ENCODE measurements at regions not wholly inside any gene's neighbourhood (a gene's known extent, or its start where the extent isn't known, plus 50 kb on each side); places are given as distances from the start of the nearest gene placed in this dataset.
A peak's percentile ranks its signal among the peaks of the same experiment; 100 is the strongest.

DNA sequence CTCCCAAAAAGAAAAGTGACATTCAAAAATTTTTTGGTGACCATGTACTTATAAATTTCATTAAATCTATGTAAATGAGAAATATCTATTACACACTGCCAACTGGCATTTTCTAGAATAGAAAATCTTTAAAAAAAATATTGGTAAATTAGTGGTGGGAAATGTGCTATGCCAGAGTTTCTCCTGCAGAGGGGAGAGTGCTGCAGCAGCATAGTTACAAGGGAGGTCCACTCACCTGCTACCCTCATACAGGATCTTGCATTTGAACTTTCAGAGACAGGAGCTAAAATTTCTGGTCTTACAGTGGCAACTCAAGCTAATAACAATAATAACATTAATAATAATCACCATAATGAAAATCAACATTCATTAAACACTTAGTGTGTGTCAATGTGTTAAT is 459.6 kb downstream of the NSUN3 start:
- TF ChIP-seq, protein P1, sequence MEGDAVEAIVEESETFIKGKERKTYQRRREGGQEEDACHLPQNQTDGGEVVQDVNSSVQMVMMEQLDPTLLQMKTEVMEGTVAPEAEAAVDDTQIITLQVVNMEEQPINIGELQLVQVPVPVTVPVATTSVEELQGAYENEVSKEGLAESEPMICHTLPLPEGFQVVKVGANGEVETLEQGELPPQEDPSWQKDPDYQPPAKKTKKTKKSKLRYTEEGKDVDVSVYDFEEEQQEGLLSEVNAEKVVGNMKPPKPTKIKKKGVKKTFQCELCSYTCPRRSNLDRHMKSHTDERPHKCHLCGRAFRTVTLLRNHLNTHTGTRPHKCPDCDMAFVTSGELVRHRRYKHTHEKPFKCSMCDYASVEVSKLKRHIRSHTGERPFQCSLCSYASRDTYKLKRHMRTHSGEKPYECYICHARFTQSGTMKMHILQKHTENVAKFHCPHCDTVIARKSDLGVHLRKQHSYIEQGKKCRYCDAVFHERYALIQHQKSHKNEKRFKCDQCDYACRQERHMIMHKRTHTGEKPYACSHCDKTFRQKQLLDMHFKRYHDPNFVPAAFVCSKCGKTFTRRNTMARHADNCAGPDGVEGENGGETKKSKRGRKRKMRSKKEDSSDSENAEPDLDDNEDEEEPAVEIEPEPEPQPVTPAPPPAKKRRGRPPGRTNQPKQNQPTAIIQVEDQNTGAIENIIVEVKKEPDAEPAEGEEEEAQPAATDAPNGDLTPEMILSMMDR (IDR thresholded peaks at IDR 0.05; ENCODE audit: low read depth, low read length), result peak; percentile 36; the same call in 1 of the 2 replicates
- H3K27me3 ChIP-seq (ENCODE audit: insufficient read depth, low read depth, severe bottlenecking), result peaks cover 8% of the 10 kb centered on the region
- H3K9me3 ChIP-seq (ENCODE audit: severe bottlenecking), result no peaks in the 10 kb centered on the region
- no peak overlapping the region for H3K4me3 ChIP-seq (ENCODE audit: low read depth, low read length)
- no peaks in the 10 kb centered on the region for H3K36me3 ChIP-seq
- no peak for DNase-seq
- no peak overlapping the region for H3K27ac ChIP-seq

DNA sequence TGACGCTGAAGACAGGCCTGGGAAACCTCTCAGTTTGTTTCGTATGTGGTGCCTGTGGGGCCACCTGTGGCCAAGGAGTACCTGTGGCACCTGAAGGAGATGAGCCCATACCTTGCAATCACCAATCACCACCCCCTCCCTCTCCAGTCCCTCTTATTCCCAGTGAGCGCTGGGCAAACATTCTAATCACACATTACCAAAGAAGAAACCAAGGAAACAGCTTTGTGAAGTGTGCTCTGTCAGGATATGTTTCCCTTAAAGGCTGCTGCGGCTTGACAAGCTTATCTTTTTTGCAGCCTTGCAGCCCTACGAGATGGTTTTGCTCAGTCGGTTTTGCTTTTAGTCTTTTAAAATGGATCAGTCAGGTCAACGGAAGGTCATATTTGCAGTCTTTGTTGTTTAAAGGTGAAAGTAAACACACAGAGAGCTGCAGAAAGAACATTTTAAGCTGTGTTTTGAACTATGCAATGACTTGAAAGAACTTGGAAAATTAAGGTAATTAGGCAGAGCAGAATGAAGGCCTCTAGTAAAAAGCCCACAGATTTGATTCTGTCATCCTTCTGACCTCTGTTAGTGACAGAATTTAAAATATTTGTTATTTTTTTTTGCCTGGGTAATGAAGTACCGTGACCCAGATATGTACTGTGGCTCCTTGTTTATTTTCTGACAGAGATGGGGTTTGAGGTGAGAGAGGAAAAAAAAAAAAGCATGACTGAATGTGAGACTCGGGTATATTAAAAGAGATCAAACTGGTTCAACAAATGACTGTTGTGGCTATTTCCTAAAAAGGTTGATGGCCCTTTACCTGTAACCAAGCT is 461.4 kb downstream of the NSUN3 start:
- TF ChIP-seq, protein P1 (IDR thresholded peaks at IDR 0.05; ENCODE audit: low read depth, low read length), result no peak
- Histone ChIP-seq H3K36me3 (no peaks in the 10 kb centered on the region), H3K4me3 (ENCODE audit: low read depth, low read length) (no peak overlapping the region), H3K27ac (no peak overlapping the region), H3K27me3 (ENCODE audit: insufficient read depth, low read depth, severe bottlenecking) (peaks cover 3% of the 10 kb centered on the region), H3K9me3 (ENCODE audit: severe bottlenecking) (no peaks in the 10 kb centered on the region)
- DNase-seq, result no peak

DNA sequence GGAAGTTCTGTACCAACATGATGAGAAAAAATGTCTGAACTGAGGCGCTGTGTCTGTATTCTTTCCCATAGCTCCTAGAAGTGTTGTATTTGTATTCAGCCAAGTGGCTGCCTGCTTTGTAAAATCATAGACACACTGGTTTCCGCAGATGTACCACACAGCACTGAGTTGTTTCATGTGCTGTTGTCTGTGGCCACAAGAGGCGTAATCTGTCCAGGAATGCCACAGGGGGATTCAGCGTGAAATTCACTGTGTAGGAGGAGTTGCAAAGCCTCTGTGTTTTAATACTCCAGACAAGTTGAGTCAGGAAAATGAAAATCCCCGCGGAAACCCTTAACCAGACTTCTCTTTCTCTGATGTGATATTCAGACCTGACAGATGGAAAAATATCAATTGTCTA is 462.2 kb downstream of the NSUN3 start:
- H3K9me3 ChIP-seq (ENCODE audit: severe bottlenecking), result no peaks in the 10 kb centered on the region
- DNase-seq, result peak; percentile 45
- TF ChIP-seq, protein P1 (IDR thresholded peaks at IDR 0.05; ENCODE audit: low read depth, low read length), result peak; percentile 74

DNA sequence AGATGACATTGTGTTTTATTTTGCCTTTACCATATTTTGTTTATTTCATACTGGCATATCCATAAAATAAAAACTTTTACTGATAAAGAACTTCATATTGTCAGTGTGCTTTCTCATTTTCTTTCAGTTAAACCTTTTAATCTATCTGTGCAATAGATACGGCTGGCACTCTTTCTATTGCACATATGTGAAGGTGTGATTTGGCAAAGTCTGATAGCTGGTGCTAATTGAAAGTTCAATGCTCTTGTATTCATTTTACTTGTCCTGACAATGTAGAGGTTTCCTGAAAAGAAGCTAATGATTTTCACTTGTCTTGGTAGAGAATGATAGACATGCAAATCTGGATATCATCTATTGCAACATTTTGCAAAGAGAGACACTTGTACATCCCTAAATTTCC is 467.0 kb downstream of the NSUN3 start:
- no peak for DNase-seq

More for the DNA sequence above, 462.2 kb downstream of the NSUN3 start:
- no peaks in the 10 kb centered on the region for H3K36me3 ChIP-seq
- peaks cover 3% of the 10 kb centered on the region for H3K27me3 ChIP-seq (ENCODE audit: insufficient read depth, low read depth, severe bottlenecking)
- H3K27ac ChIP-seq, result no peak overlapping the region
- no peak overlapping the region for H3K4me3 ChIP-seq (ENCODE audit: low read depth, low read length)

DNA sequence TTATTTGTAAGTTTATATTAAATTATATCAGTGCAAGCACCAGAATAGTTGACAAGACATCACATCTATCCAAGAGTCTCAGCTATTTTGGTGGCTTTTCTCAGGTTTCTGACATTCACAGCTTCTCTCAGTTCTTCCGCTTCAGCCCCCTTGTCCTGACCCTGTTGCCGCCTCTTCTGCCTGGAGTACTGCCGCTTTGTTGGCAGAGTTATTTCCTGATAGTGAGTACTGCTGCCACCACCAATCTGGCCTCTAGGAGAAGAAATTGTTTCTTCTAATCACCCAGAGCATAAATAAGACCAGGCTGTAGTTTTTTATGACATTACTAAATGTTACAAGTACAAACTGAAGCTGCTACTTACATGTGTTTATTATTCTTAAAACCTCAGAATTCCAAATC is 470.1 kb downstream of the NSUN3 start:
- TF ChIP-seq, protein P1 (IDR thresholded peaks at IDR 0.05; ENCODE audit: low read depth, low read length), result no peak
- Histone ChIP-seq H3K27me3 (ENCODE audit: insufficient read depth, low read depth, severe bottlenecking) (no peaks in the 10 kb centered on the region), H3K36me3 (no peaks in the 10 kb centered on the region), H3K4me3 (ENCODE audit: low read depth, low read length) (no peak overlapping the region), H3K9me3 (ENCODE audit: severe bottlenecking) (no peaks in the 10 kb centered on the region), H3K27ac (no peak overlapping the region)
- no peak for DNase-seq

More for the DNA sequence above, 467.0 kb downstream of the NSUN3 start:
- no peak overlapping the region for H3K27ac ChIP-seq
- peaks cover 3% of the 10 kb centered on the region for H3K27me3 ChIP-seq (ENCODE audit: insufficient read depth, low read depth, severe bottlenecking)
- H3K36me3 ChIP-seq, result no peaks in the 10 kb centered on the region
- no peak overlapping the region for H3K4me3 ChIP-seq (ENCODE audit: low read depth, low read length)
- TF ChIP-seq, protein P1 (IDR thresholded peaks at IDR 0.05; ENCODE audit: low read depth, low read length), result no peak
- no peaks in the 10 kb centered on the region for H3K9me3 ChIP-seq (ENCODE audit: severe bottlenecking)
